DMS79 (cell line): ENCODE measurements at regions not wholly inside any gene's neighbourhood (a gene's known extent, or its start where the extent isn't known, plus 50 kb on each side); places are given as distances from the start of the nearest gene placed in this dataset.

Experiments
- DNase-seq: peaks from one replicate; lab custom pipeline; 2025; lab: John Stamatoyannopoulos, UW

DNA sequence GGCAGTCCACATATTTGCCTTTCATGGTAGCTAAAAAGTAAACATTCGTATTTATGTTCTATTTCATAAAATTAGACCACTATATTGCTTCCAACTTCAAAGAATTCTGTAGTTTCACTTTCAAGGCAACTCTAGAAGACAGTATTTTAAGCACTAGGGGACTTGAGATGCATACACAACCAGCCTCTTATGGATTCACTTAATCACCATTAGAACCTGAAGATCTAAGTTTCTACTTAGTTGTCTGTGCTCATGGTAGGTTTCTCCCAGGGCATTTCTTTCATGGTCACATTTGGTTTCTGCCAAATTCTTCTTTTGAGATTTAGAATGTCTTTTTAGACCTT, 209.9 kb upstream of the HCCS start:
- DNase-seq: no peak

DNA sequence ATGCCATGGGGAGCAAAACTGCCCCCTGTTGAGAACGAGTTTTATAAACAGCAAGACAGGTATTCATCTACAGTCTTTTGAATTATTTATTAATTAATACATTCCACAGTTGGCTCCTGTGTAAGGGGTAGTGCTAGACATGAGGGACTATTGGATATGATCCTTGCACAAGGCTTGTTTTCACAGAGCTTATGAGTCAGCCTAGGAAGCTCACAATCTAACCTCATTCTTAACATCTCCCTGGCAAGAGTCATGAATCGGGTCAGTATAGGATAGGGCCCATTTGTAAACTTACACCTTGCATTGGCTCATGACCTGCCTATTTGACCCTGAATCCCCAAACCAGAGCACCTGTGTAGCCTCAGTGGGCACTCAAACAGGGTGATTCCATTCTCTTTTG, 209.1 kb upstream of the HCCS start:
- no peak for DNase-seq

GRCh38 chrX:10903523-10903922, 207.6 kb upstream of the HCCS start:
- no peak for DNase-seq

GRCh38 chrX:10904220-10904619, 206.9 kb upstream of the HCCS start:
- no peak for DNase-seq

DNA sequence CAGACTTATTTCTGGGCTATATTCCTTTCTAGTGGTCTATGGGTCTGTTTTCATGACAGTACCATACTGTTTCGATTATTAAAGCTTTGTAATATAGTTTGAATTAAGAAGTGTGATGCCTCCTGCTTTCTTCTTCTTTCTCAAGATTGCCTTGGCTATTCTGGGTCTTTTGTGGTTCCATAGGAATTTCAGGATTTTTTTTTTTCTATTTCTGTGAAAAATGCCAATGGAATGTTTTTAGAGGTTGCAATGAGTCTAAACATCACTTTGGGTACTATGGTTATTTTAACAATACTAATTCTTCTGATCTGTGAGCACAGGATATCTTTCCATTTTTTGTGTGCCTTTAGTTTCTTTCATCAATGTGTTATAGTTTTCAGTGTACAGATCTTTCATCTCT, 204.3 kb upstream of the HCCS start:
- no peak for DNase-seq

GRCh38 chrX:10922159-10922558, 189.0 kb upstream of the HCCS start:
- DNase-seq: peak; percentile 59

- DNase-seq: no peak
Observed at GRCh38 chrX:10922835-10923234, 188.3 kb upstream of the HCCS start.

DNA sequence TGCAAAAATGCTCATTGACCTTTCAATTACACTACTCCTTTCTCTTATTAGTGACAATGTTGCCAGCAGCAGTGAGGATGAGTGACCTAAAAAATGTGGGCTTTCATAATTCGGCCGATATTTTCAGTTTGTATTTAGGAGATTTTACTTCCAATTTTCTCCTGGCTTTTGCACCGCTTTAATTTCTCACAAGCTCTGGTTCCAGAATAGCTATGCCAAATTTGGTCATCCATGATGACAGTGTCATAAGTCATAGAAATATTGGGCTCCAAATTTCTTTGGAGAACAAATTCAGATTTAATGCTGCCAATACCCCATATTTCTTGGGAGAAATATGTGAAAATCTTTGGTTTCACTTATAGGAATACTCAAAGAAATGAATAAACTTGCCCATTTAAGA, 187.7 kb upstream of the HCCS start:
- DNase-seq: no peak

- DNase-seq: no peak
Observed at GRCh38 chrX:10926404-10926803, 184.7 kb upstream of the HCCS start.

DNA sequence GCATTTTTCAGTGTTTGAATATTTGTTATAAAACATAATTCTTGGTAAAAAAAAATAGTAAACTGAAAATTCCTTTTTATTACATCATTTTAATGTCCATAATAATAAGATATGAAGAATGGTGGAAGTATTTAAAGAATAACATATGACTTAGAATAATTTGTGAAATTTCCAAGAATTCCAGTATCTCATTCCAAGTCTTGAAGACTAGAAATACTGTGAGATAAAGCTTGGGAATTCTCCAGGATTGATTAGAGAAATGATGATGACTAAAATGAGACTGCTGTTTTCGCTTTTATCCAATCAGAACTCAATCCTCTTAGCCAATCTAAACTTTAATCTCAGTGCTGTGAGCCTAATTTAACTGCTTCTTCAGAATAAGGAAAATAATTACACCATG, 184.2 kb upstream of the HCCS start:
- no peak for DNase-seq

DNA sequence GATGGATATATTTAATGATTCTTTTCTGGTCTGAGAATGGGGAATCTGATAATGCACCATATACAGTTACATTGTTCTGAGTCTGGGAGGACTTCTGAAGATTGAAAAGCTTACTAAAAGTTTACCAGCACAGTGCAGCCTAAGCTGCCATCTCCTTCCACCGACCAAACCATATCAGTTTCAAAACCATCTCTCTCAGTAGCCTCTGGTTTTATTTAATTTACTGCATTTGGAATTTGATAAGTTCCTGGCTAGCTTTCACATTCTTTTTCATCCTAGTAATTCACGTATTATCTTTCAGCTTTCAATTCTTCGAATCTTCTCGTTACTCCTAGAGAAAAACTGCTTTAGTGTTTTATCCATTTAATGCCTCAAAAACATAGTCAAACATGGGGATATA, 181.4 kb upstream of the HCCS start:
- DNase-seq: no peak

GRCh38 chrX:10930151-10930550, 181.0 kb upstream of the HCCS start:
- no peak for DNase-seq

- no peak for DNase-seq
Observed at GRCh38 chrX:10931976-10932375, 179.2 kb upstream of the HCCS start.

- no peak for DNase-seq
Observed at GRCh38 chrX:10932842-10933440, 178.2 kb upstream of the HCCS start.

DNA sequence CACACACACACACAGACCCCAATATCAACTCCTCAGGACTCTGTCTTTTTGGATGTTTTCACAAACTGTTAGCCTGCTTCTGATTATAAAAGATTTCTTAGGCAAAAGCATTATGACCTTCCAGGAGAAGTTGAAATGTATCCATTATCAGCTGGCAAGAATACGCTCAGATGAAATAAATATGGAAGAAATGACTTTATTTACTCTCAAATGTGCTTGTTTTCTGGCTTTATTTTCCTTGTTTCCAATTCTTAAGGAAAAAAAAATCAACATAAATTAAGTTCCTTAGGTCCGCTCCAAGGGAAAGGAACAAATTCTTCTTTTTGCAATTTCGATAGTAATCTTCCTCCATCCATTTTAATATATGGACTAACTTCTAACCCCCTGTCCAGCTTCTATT, 175.6 kb upstream of the HCCS start:
- DNase-seq: no peak

GRCh38 chrX:10936976-10937375, 174.2 kb upstream of the HCCS start:
- DNase-seq: no peak

- DNase-seq: no peak
Observed at GRCh38 chrX:10938365-10938923, 172.7 kb upstream of the HCCS start.

DNA sequence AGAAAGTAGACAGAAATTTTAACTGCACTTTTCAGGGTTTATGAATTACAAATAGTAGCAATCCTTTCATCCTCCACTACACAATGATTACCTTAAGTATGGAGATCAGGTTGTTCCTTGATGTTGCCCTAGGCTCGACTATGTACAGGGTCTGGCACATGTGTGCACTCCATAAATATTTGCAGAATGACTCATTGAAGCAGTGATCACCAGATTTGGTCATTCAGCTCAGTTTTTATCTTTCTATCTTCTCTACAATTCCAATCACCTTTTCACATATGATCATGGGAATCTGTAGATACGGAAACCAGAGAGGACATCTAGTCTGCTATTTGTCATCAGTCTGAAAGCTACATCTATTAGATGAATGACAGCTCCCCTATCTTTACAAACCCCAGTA, 171.7 kb upstream of the HCCS start:
- DNase-seq: no peak

- no peak for DNase-seq
Observed at GRCh38 chrX:10944136-10944885, 166.8 kb upstream of the HCCS start.

DNA sequence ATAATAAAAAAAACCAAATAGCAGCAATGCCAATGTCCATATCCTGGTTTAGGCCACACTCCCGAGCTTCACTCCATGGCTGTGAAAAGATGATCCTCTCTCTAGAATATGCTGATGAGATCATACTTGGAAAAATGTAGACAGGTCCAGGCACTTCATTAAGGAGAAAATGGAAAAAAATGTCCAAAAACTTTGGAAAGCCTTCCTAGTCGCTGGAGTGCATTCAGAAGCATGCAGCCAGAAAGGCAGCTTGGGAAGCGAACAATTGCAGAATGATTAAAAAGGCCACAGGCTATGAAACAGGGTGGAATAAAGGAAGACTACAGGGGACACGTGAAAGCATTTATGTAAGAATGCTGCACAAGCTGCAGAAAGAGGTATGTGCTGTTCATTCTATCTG, 165.6 kb upstream of the HCCS start:
- no peak for DNase-seq

DNA sequence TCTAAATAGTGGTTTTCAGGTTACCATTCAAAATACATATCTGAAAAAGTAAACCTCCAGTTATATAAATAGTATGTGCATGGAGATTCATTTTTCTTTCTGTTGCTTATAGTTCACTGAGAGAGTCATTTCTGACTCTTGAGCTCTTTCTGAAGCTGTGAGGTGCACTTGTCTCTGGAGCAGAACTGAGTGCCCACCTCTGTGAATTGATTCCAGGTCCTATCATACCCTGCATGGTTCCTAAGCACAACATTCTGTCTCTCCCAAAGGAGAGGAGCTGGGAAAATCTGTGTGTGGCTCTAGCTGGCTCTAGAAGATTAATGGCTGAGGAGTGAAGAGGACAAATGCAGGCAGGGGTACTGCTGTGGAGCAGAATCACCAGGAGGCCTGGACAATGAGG, 161.6 kb upstream of the HCCS start:
- peak; percentile 76 for DNase-seq

- DNase-seq: no peak
Observed at GRCh38 chrX:10952619-10953018, 158.5 kb upstream of the HCCS start.

- no peak for DNase-seq
Observed at GRCh38 chrX:10965174-10965798, 145.8 kb upstream of the HCCS start.
